Colonic mucosa (tissue), 4 donors: ENCODE measurements at regions not wholly inside any gene's neighbourhood (a gene's known extent, or its start where the extent isn't known, plus 50 kb on each side); places are given as distances from the start of the nearest gene placed in this dataset.
"Not testable (repeated sequence)": the region's sequence is repeated elsewhere in the genome, so short reads cannot be mapped to it uniquely, and the experiment has no call there.

Experiments used
- DNase-seq: peaks from one replicate; pipeline ENCODE4 v3.0.0-alpha.2; 2020
- H3K27ac ChIP-seq: fragments of 200-600 bp; one replicate; pipeline ENCODE4 v1.8.0; 2021
- H3K27me3 ChIP-seq: fragments of 200-600 bp; one replicate; pipeline ENCODE4 v1.8.0; 2021
- H3K36me3 ChIP-seq: fragments of 200-600 bp; one replicate; pipeline ENCODE4 v1.8.0; 2021
- H3K4me1 ChIP-seq: fragments of 200-600 bp; one replicate; pipeline ENCODE4 v1.8.0; 2021; ENCODE audit warnings: mild to moderate bottlenecking
- H3K4me3 ChIP-seq: fragments of 200-600 bp; one replicate; pipeline ENCODE4 v1.8.0; 2021
- H3K9ac ChIP-seq, 2 donors: one replicate each; pipeline ENCODE4 v1.7.0; 2013; ENCODE audit warnings: control low read depth in 2 of 2, low read depth in 2 of 2, low read length in 2 of 2
- H3K9me3 ChIP-seq: fragments of 200-600 bp; one replicate; pipeline ENCODE4 v1.8.0; 2021
- CTCF ChIP-seq: fragments of 200-600 bp; IDR thresholded peaks from one replicate; pipeline ENCODE4 v1.8.0; 2022; ENCODE audit warnings: antibody characterized with exemption, mild to moderate bottlenecking
- intact Hi-C: fragments of 100-400 bp; cut with DNase I; formaldehyde crosslinking; loops from one replicate; pipeline ENCODE4 v1.14.1; 2022
- donor health status: healthy.
- donor health status: DM: no; HTN: no; CAD: no.
- donor health status: DM: no; HTN: no; CAD: no.

DNA sequence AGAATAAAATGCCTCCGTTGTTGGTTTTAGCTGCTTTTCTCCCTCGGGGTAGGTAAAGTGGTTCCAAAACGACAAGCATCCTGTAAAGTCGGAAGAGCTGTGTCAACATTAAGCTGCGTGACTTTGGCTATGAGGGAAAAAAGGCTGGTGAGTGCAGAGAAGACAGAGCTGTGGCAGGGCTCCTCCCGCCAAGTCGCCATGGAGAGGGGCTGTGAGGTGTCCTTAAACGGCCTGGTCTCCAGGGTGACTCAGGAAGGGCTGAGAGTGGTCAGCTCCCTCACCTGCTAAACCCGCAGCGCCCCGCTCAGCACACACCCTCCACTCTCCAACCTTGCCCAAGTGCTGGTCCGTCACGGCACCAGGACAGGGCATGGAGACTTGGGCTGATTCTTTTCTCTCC, 91.6 kb upstream of the SAMD11 start:
- Histone ChIP-seq H3K4me3 (no peak overlapping the region), H3K27me3 (no peaks in the 10 kb centered on the region), H3K36me3 (no peaks in the 10 kb centered on the region), H3K27ac (no peak overlapping the region), H3K4me1 (no peaks in the 10 kb centered on the region), H3K9ac (no peak overlapping the region), H3K9me3 (no peaks in the 10 kb centered on the region)
- no peak for DNase-seq
- intact Hi-C loops, result no loop called here
- no peak for TF ChIP-seq CTCF

- DNase-seq, result not testable (repeated sequence)
Measured at GRCh38 chr1:833226-833625, 90.5 kb upstream of the SAMD11 start.

DNA sequence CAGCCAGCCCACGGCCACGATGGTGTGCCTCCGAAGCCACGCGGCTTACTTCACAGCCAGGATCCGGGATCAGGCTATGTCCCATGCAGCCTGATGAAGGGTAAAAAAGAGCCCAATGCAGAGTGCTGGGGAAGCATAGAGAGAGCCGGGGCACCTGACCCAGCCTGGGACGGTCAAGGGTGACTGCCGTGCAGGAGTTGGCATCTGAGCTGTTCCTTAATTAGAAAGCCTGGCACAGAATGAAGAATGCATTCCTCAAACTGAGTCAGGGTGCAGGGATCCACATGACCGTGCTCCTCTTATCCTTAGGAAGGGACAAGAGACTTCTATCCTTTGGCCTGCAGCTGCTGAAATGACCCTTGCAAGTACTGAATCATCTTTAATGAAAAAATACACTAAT, 88.2 kb upstream of the SAMD11 start:
- intact Hi-C loops, H3K4me3 ChIP-seq, DNase-seq, H3K9ac ChIP-seq, H3K36me3 ChIP-seq, H3K27ac ChIP-seq, H3K4me1 ChIP-seq, H3K27me3 ChIP-seq, H3K9me3 ChIP-seq: not testable (repeated sequence)

More at GRCh38 chr1:833226-833625, 90.5 kb upstream of the SAMD11 start:
- H3K4me3 ChIP-seq, H3K9ac ChIP-seq, H3K36me3 ChIP-seq, H3K9me3 ChIP-seq, H3K4me1 ChIP-seq, intact Hi-C loops, H3K27me3 ChIP-seq, H3K27ac ChIP-seq: not testable (repeated sequence)

GRCh38 chr1:837601-838000, 86.1 kb upstream of the SAMD11 start:
- H3K4me3 ChIP-seq, H3K27ac ChIP-seq, H3K4me1 ChIP-seq, H3K36me3 ChIP-seq, DNase-seq, intact Hi-C loops, H3K9me3 ChIP-seq, H3K9ac ChIP-seq, H3K27me3 ChIP-seq: not testable (repeated sequence)

DNA sequence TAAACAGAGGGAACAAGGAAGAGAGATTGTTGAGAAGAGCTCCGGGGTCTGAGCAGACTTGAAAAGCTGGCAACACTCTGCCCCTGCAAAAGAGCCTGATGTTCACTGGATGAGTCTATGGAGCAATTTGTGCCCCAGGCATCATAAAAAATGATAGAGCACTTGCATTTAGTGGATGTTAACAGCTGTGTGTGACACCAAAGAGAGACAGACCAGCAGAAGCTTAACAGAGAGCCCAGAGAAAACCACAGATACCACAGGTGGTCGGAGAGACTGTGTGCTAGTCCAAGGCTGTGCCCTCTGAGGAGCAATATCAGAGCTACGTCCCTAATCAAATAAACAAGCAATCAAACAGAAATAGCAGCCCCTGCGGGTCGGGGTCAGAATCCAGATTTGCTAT, 85.4 kb upstream of the SAMD11 start:
- H3K9ac ChIP-seq, H3K4me3 ChIP-seq, DNase-seq, intact Hi-C loops, H3K27ac ChIP-seq, H3K9me3 ChIP-seq, H3K36me3 ChIP-seq, H3K27me3 ChIP-seq, H3K4me1 ChIP-seq: not testable (repeated sequence)

GRCh38 chr1:840592-840991, 83.1 kb upstream of the SAMD11 start:
- intact Hi-C loops, H3K9me3 ChIP-seq, H3K4me1 ChIP-seq: not testable (repeated sequence)

GRCh38 chr1:841671-842425, 81.9 kb upstream of the SAMD11 start:
- H3K9me3 ChIP-seq, H3K27ac ChIP-seq, H3K4me1 ChIP-seq, H3K9ac ChIP-seq, H3K36me3 ChIP-seq, H3K27me3 ChIP-seq, DNase-seq, intact Hi-C loops, H3K4me3 ChIP-seq: not testable (repeated sequence)

More at GRCh38 chr1:840592-840991, 83.1 kb upstream of the SAMD11 start:
- H3K4me3 ChIP-seq, H3K27me3 ChIP-seq, DNase-seq, H3K9ac ChIP-seq, H3K27ac ChIP-seq, H3K36me3 ChIP-seq: not testable (repeated sequence)

- intact Hi-C loops, H3K4me1 ChIP-seq, H3K9ac ChIP-seq, H3K4me3 ChIP-seq, DNase-seq, H3K27ac ChIP-seq, H3K9me3 ChIP-seq, H3K27me3 ChIP-seq, H3K36me3 ChIP-seq: not testable (repeated sequence)
Measured at GRCh38 chr1:842799-843198, 80.9 kb upstream of the SAMD11 start.

GRCh38 chr1:843946-844345, 79.8 kb upstream of the SAMD11 start:
- H3K9me3 ChIP-seq, intact Hi-C loops, H3K4me1 ChIP-seq, H3K36me3 ChIP-seq, DNase-seq, H3K27me3 ChIP-seq, H3K27ac ChIP-seq, H3K9ac ChIP-seq, H3K4me3 ChIP-seq: not testable (repeated sequence)
